BJ (cell line): ENCODE measurements at regions not wholly inside any gene's neighbourhood (a gene's known extent, or its start where the extent isn't known, plus 50 kb on each side); places are given as distances from the start of the nearest gene placed in this dataset.
A peak's percentile ranks its signal among the peaks of the same experiment; 100 is the strongest.

ENCODE experiments used
- CTCF ChIA-PET: fragments of 350-600 bp; formaldehyde crosslinking; extraction: SDS; loops from one replicate; lab custom pipeline; 2021; ENCODE audit warnings: antibody characterized with exemption, inconsistent platforms; lab: Yijun Ruan, JAX
- POLR2A ChIA-PET: fragments of 300-600 bp; sonication (Branson Sonifier 250); formaldehyde crosslinking; extraction: SDS; loops from one replicate; lab custom pipeline; 2021; ENCODE audit warnings: antibody characterized with exemption; lab: Charles Lee
- DNase-seq: peaks from one replicate; pipeline ENCODE4 v3.0.0-alpha.2; 2011; ENCODE audit warnings: low read depth
- H3K27me3 ChIP-seq: 2 replicates; pipeline ENCODE4 v1.6.0; 2011; ENCODE audit warnings: low read length; ENCODE audit not compliant: control insufficient read depth, insufficient read depth
- H3K36me3 ChIP-seq: 2 replicates; pipeline ENCODE4 v1.5.1; 2011; ENCODE audit warnings: low read length; ENCODE audit not compliant: control insufficient read depth, insufficient read depth
- H3K4me3 ChIP-seq: 2 replicates; pipeline ENCODE4 v1.5.1; 2011; ENCODE audit warnings: low read depth, mild to moderate bottlenecking, control low read depth, low read length
- CTCF ChIP-seq: IDR thresholded peaks from 2 replicates; pipeline ENCODE4 v1.5.1; 2011; ENCODE audit warnings: low read depth, mild to moderate bottlenecking, control low read depth, inconsistent platforms, low read length, moderate library complexity; ENCODE audit not compliant: insufficient read depth

- no peak for TF ChIP-seq CTCF
- CTCF ChIA-PET = no interaction called here
Observed at GRCh38 chr2:66899109-66899508, 464.2 kb downstream of the MEIS1 start.

GRCh38 chr2:66899648-66900047, 464.7 kb downstream of the MEIS1 start:
- Histone ChIP-seq H3K4me3 (no peak overlapping the region), H3K27me3 (no peaks in the 10 kb centered on the region), H3K36me3 (no peaks in the 10 kb centered on the region)
- POLR2A ChIA-PET = interaction anchor here (0.6 to 0.8 kb wide), 2 partner anchors 116 to 466 kb away, joined by 3 to 4 read pairs; no protein-coding TSS in a partner anchor
- CTCF ChIA-PET = no interaction called here
- no peak for TF ChIP-seq CTCF
- no peak for DNase-seq

More at GRCh38 chr2:66899109-66899508, 464.2 kb downstream of the MEIS1 start:
- POLR2A ChIA-PET = no interaction called here
- no peaks in the 10 kb centered on the region for H3K36me3 ChIP-seq
- H3K4me3 ChIP-seq = no peak overlapping the region
- no peak for DNase-seq
- no peaks in the 10 kb centered on the region for H3K27me3 ChIP-seq

- H3K4me3 ChIP-seq = no peak overlapping the region
- ChIA-PET CTCF (no interaction called here), POLR2A (interaction anchor here (0.5 kb wide), 1 partner anchor 260 kb away, joined by 3 read pairs; no protein-coding TSS in a partner anchor)
- no peaks in the 10 kb centered on the region for H3K27me3 ChIP-seq
- DNase-seq = peak; percentile 53
- no peak for TF ChIP-seq CTCF
- H3K36me3 ChIP-seq = no peaks in the 10 kb centered on the region
Observed at GRCh38 chr2:66901344-66901743, 466.4 kb downstream of the MEIS1 start.

GRCh38 chr2:66903183-66903582, 468.3 kb downstream of the MEIS1 start:
- no peak for DNase-seq
- no peak overlapping the region for H3K4me3 ChIP-seq
- H3K27me3 ChIP-seq = no peaks in the 10 kb centered on the region
- ChIA-PET CTCF (no interaction called here), POLR2A (no interaction called here)
- H3K36me3 ChIP-seq = no peaks in the 10 kb centered on the region
- TF ChIP-seq CTCF = no peak

- no peak for DNase-seq
- ChIA-PET POLR2A (no interaction called here), CTCF (interaction anchor here (1.0 to 1.2 kb wide), 2 partner anchors 12 to 446 kb away, joined by 3 to 4 read pairs; no protein-coding TSS in a partner anchor)
- Histone ChIP-seq H3K27me3 (no peaks in the 10 kb centered on the region), H3K36me3 (no peaks in the 10 kb centered on the region), H3K4me3 (no peak overlapping the region)
- TF ChIP-seq CTCF = no peak
Observed at GRCh38 chr2:66903745-66904465, 469.0 kb downstream of the MEIS1 start.
